ENCODE measurements at regions not wholly inside any gene's neighbourhood (a gene's known extent, or its start where the extent isn't known, plus 50 kb on each side); places are given as distances from the start of the nearest gene placed in this dataset.

GRCh38 chr13:86403181-86403580 lies 604.0 kb upstream of the SLITRK6 start:
- Histone ChIP-seq H3K36me3 (ENCODE audit: control insufficient read depth in 2 of 3, insufficient read depth in 3 of 3, low read length in 3 of 3) (no peaks in the 10 kb centered on the region), H3K27ac (ENCODE audit: low read depth in 2 of 2, low read length in 2 of 2) (no peak overlapping the region), H3K9me3 (ENCODE audit: control insufficient read depth in 2 of 3, insufficient read depth in 1 of 3, low read length in 3 of 3) (no peaks in the 10 kb centered on the region), H3K9ac (ENCODE audit: low read length in 3 of 3) (no peak overlapping the region), H3K4me1 (ENCODE audit: control insufficient read depth in 2 of 3, insufficient read depth in 2 of 3, low read depth in 1 of 3, low read length in 3 of 3) (no peaks in the 10 kb centered on the region), H3K27me3 (ENCODE audit: control insufficient read depth, insufficient read depth, low read length) (no peaks in the 10 kb centered on the region), H3K4me3 (ENCODE audit: low read length in 3 of 3) (no peak overlapping the region)
- DNase-seq (no peak), FAIRE-seq (no peak)
- intact Hi-C loops (cut with DNase I), result no loop called here
- TF ChIP-seq CTCF (IDR thresholded peaks at IDR 0.05; ENCODE audit: borderline replicate concordance, extremely low read depth, insufficient read depth), result no peak

GRCh38 chr13:86409466-86410241 lies 610.4 kb upstream of the SLITRK6 start:
- TF ChIP-seq CTCF (IDR thresholded peaks at IDR 0.05; ENCODE audit: borderline replicate concordance, extremely low read depth, insufficient read depth), result no peak
- Histone ChIP-seq H3K9ac (ENCODE audit: low read length in 3 of 3) (no peak overlapping the region), H3K4me3 (ENCODE audit: low read length in 3 of 3) (no peak overlapping the region), H3K36me3 (ENCODE audit: control insufficient read depth in 2 of 3, insufficient read depth in 3 of 3, low read length in 3 of 3) (no peaks in the 10 kb centered on the region), H3K27ac (ENCODE audit: low read depth in 2 of 2, low read length in 2 of 2) (no peak overlapping the region), H3K4me1 (ENCODE audit: control insufficient read depth in 2 of 3, insufficient read depth in 2 of 3, low read depth in 1 of 3, low read length in 3 of 3) (no peaks in the 10 kb centered on the region), H3K27me3 (ENCODE audit: control insufficient read depth, insufficient read depth, low read length) (no peaks in the 10 kb centered on the region), H3K9me3 (ENCODE audit: control insufficient read depth in 2 of 3, insufficient read depth in 1 of 3, low read length in 3 of 3) (no peaks in the 10 kb centered on the region)
- no peak for FAIRE-seq
- no peak for DNase-seq
- intact Hi-C loops (cut with DNase I), result no loop called here

GRCh38 chr13:86425170-86425815 lies 626.1 kb upstream of the SLITRK6 start:
- no peaks in the 10 kb centered on the region for H3K4me1 ChIP-seq (ENCODE audit: control insufficient read depth in 2 of 3, insufficient read depth in 2 of 3, low read depth in 1 of 3, low read length in 3 of 3)
- FAIRE-seq (no peak), DNase-seq (no peak)
- intact Hi-C loops (cut with DNase I), result no loop called here
- H3K36me3 ChIP-seq (ENCODE audit: control insufficient read depth in 2 of 3, insufficient read depth in 3 of 3, low read length in 3 of 3), result no peaks in the 10 kb centered on the region
- no peaks in the 10 kb centered on the region for H3K27me3 ChIP-seq (ENCODE audit: control insufficient read depth, insufficient read depth, low read length)
- TF ChIP-seq CTCF (IDR thresholded peaks at IDR 0.05; ENCODE audit: borderline replicate concordance, extremely low read depth, insufficient read depth), result no peak
- no peak overlapping the region for H3K4me3 ChIP-seq (ENCODE audit: low read length in 3 of 3)
- no peak overlapping the region for H3K27ac ChIP-seq (ENCODE audit: low read depth in 2 of 2, low read length in 2 of 2)
- H3K9me3 ChIP-seq (ENCODE audit: control insufficient read depth in 2 of 3, insufficient read depth in 1 of 3, low read length in 3 of 3), result peaks cover 0 to 4% (median 4%) of the 10 kb centered on the region in 3 donors
- H3K9ac ChIP-seq (ENCODE audit: low read length in 3 of 3), result no peak overlapping the region

All from kidney (tissue), 13 donors.